Right ventricle myocardium inferior (tissue), 1 donor: ENCODE measurements at regions not wholly inside any gene's neighbourhood (a gene's known extent, or its start where the extent isn't known, plus 50 kb on each side); places are given as distances from the start of the nearest gene placed in this dataset.

Source experiments
- ATAC-seq: fragments of 200-7000 bp; cut with Tn5 transposase; one replicate; pipeline ENCODE4 v1.9.1; 2020; ENCODE audit warnings: mild to moderate bottlenecking, moderate library complexity
- DNase-seq: peaks from one replicate; pipeline ENCODE4 v3.0.0; 2021; ENCODE audit errors: missing footprints
- intact Hi-C: fragments of 100-400 bp; cut with DNase I; formaldehyde crosslinking; loops from one replicate; pipeline ENCODE4 v1.11.0; 2022
- donor health status: DM: no; HTN: yes; CAD: no; lungs with severe emphysema.

DNA sequence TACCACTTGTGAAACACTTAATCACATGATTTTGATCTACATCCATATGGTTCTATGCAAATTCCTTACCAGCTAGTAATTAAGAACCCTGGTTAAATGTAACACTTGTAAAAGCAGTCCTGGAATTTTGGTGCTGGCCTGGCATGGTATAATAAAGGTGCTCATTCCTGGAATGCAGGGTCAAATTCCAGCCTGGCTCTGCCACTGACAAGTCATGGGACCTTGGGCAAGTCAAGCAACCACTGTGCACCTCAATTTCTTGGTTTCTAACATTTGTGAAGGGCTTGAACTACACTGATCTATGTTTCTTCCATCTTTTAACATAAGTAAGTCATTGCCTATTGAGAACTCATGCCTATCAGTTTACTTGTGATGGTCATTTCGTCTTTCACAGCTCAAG lies 91.9 kb upstream of the PIK3CG start:
- intact Hi-C loops = no loop called here
- no peak for DNase-seq
- no peak for ATAC-seq

DNA sequence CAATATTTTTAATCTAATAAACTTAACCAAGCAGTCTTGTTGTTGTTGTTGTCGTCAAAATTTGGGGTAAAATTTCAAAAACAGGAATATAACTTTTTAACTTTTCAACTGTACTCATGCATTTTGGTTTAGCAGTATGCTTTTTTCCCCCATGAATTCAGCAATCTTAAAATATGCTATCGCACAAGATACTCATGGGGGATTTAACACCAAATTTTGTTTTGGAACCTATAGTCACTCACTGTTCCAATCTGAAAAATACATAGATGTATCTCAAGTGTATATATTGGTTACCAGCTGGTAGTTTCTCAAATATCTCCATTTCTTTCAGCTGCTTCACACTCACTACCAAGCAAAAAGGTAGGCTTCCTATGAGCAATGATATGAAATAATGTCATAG lies 91.4 kb upstream of the PIK3CG start:
- DNase-seq = no peak
- intact Hi-C loops = no loop called here
- no peak for ATAC-seq

DNA sequence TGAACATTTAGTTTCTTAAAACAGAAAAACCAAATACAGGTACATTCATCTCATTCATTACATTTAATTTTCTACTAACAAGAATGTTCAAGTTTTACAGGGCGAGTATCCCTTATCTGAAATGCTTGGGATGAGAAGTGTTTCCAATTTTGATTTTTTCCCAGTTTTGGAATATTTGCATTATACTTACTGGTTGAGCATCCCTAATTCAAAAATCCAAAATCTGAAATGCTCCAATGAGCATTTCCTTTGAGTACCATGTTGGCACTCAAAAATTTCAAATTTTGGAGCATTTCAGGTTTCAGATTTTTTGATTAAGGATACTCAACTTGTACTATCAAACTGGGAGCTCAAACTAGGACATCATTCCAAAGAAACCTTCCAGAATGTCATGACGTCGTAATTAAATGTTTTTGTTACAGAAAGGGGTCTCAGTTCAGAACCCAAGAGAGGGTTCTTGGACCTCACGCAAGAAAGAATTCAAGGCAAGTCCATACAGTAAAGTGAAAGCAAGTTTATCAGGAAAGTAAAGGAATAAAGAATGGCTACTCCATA lies 90.8 kb upstream of the PIK3CG start:
- intact Hi-C loops = no loop called here
- DNase-seq (no peak), ATAC-seq (no peak)

DNA sequence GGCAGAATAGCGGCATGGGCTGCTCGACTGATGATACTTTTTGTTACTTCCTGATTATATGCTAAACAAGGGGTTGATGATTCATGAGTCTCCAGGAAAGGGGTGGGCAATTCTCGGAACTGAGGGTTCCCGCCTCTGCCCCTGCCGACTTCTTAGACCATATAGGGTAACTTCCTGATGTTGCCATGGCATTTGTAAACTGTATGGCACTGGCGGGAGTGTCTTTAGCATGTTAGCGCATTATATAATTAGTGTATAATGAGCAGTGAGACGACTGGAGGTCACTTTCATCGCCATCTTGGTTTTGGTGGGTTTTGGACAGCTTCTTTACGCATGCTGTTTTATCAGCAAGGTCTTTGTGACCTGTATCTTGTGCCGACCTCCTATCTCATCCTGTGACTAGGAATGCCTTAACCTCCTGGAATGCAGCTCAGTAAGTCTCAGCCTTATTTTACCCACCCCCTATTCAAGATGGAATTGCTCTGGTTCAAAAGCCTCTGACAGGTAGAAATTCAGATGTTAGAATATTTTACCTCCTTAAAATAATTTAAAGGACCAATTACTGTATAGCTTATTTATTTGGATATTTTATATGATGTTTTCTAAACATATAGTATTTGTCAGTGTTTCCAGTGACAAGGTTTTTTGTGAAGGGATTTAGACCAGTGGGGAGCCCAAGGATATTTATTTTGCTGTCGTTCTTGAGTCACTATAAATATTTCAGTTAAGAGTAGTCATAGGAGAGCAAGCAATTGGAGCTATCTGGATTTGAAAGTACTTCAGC lies 90.1 kb upstream of the PIK3CG start:
- no peak for ATAC-seq
- intact Hi-C loops = no loop called here
- DNase-seq = no peak

DNA sequence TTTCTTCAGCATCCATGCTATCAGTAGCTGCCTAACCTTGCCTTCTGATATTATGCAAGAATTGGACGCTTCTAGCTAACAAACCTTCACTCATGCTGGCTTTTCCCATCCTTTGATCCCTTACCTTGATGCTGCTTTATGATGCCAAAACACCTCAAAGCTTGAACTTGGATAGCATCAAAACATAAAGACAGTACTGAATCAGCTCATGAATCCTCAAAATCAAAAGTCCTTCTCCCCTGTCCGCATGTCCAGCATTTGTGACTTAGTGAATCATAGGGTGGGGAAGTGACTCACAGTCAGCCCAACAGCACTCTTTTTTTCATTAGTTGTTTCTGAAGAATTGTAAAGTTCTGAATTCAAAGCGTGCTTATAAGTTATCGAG lies 89.5 kb upstream of the PIK3CG start:
- ATAC-seq = no peak
- DNase-seq = no peak
- intact Hi-C loops = no loop called here

DNA sequence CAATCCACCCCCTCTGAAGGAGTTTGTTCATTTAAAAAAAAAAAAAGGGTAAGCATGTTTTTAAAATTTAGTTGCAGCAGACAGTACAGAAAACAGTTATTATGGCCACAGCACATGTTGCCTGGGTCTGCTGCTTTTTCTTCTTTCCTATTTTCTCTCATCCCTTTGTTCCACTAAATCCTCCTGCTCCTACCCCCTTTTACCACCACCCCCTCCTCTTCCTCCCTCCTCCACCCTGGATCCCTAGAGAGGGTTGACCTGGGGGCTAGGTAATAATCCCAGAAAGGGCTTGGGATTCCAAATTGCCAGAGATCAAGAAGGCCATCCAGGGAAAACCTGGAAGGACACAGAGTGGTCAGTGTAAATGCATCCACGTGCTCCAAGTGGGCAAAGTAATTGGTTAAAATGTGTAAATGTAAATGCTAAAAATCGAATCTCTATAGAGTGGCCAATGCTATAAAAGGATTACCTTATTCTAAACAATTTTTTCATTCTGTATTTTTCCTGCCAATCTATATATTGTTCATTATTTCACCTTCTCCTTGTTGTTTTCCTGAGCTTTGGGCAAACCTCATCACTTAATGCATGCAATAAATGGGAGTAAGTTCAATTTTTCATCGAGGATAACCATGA lies 89.0 kb upstream of the PIK3CG start:
- ATAC-seq = no peak
- intact Hi-C loops = no loop called here
- no peak for DNase-seq

DNA sequence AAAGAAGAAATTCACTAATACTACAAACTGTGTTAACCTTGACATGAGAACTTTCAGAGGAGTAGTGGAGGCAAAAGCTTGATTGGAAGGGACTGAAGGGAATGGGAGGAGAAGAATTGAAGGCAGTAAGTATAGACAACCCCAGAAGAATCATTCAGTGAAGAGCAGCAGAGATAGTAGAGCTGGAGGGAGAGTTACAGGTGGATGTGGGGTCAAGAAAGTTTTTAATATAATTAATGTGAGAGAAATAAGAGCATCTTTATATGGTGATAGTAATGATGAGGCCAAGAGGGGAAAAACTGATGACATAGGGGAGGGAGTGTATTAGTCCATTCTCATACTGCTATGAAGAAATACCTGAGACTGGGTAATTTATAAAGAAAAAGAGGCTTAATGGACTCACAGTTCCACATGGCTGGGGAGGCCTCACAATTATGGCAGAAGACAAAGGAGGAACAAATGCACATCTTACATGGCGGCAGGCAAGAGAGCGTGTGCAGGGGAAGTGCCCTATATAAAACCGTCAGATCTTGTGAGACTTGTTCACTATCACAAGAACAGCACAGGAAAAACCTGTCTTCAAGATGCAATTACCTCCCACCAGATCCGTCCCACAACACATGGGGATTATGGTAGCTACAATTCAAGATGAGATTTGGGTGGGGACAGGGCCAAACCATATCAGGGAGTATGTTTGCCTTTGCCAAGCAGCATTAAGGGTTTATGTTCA lies 88.3 kb upstream of the PIK3CG start:
- DNase-seq = no peak
- intact Hi-C loops = no loop called here
- ATAC-seq = no peak

DNA sequence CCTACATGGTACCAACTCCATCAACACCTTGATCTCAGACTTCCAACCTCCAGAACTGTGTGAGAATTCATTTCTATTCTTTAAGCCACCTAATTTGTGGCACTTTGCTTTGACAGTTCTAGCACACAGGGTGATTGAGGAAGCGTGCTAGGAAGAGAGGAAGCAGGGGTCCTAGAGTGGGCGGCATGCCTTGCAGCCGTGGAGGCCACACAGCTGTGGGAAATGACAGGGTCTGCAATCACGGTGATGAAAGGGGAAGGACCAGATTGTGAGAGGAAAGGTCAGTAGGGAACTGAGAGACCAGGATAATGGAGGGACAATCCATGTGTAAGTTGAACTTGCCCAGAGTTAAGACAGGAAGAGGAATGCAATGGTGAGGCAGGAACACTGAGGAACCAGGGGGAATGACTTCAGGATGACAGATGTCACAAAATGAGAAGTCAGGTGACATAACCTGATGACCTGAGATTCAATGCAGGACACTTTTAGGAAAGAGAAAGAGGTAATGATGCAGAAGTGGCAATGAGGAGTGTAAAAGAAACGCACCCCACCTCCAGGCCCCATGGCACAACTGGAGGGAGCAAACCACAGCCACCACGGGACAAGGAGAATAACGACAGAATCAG lies 87.3 kb upstream of the PIK3CG start:
- DNase-seq (no peak), ATAC-seq (no peak)
- intact Hi-C loops = no loop called here

DNA sequence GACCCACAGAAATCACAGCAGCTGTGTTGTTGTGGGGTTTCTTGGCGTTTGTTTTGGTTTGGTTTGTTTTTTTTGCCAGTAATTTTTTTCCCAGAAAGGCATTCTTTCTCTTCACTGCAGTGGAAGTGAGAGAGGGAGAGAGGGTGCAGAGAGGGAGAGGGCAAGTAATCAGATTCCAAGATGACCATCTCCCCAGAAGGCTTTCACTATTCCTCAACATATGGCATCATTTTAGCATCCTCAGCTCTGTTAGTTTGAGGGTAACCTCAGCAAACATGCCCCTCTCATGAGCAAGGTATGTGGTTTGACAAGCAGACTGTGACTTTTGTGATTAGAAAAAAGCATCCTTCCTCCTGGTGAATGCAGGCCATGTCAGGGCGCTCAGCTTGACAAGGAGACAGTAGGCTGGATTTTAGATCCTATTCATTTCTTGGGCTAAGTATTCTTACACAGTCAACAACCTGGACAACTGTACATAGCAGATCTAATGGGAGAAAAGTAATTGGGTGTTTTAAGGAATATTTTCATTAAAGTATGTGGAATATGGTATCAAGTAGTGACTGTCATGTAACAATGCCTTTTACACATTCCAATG lies 86.3 kb upstream of the PIK3CG start:
- DNase-seq (no peak), ATAC-seq (no peak)
- intact Hi-C loops = no loop called here

DNA sequence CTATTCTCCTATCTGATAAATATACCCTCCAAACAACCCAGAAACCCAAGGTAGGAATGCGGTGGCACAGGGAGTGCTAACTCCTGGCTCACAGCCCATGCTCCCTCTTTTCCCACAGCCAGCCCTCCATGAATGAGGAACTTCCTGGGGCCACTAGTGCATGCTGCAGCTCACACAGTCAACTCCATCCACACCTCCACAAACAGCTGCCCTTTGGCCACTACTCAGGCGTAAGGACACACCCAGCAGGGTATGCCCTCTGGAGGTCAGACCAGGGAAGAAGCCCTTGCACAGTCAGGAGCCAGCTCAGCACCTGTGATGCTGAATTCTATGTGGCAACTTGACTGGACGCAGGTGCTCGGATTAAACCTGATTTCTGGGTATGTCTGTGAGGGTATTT lies 85.2 kb upstream of the PIK3CG start:
- no peak for ATAC-seq
- DNase-seq = no peak
- intact Hi-C loops = no loop called here

DNA sequence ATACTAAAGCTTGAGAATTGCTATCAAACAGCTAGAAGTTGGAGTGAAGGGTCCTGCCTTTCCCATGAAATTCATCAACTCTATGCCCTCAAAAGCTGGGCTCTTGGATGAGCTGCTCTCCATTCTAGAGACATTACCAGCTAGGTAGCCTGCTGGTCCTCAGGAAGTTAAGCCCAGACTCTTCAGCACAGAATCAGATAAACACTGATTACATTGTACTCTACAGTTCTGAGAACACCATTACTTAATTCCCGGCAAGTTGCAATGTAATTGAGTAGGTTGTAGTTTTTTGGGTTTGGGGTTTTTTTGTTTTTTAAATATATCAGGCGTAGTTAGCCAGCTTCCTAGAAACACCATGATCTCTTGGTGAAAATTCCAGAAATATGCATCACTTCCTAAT lies 84.1 kb upstream of the PIK3CG start:
- DNase-seq (no peak), ATAC-seq (no peak)
- intact Hi-C loops = no loop called here

DNA sequence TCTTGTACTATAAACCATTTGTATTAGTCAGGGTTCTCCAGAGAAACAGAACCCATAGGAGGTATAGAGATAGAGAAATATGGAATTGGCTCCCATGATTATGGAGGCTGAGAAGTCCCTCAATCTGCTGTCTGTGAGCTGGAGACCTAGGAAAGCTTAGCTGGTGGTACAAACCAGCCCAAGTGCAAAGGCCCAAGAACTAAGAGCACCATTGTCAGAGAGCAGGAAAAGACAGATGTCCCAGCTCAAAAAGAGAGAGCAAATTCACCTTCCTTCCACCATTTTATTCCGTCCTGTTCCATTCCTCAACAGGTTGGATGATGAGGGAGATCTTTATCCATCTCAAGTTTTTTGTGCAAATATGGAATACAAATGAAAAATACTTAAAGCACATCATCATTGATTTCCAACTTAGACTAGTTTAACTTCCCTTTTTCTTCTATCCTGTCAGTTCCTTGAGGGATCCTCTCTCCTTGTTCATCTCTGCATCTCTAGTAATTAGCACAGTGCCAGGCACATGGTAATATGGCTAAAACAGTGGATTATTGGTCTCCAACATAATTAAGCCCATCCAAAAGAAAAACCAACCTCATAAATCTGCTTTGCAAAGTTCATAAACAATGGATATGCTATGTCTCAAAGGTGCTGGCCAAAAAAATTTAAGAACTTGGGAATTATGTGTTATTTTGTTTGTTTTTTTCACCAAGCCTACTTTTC lies 83.1 kb upstream of the PIK3CG start:
- intact Hi-C loops = no loop called here

DNA sequence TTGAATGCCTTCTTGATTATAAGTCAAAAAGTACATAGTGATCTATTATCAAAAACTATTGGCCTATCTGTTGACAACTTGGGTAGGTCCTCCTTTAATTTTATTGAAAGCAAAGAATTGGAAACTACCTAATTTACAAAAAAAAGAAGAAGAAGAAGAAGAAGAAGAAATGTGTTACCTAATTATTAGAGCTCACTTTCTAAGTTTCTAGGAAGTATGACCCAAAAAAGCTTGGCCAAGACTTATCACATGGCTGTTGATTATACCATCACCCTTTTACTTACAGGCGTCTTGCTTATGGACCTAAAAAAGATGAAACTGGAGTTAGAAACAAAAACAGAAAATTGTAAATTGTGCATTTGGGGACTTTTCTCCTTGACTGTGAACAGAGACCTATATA lies 81.8 kb upstream of the PIK3CG start:
- DNase-seq (no peak), ATAC-seq (no peak)
- intact Hi-C loops = no loop called here

More for the DNA sequence above, 83.1 kb upstream of the PIK3CG start:
- ATAC-seq = no peak
- no peak for DNase-seq

DNA sequence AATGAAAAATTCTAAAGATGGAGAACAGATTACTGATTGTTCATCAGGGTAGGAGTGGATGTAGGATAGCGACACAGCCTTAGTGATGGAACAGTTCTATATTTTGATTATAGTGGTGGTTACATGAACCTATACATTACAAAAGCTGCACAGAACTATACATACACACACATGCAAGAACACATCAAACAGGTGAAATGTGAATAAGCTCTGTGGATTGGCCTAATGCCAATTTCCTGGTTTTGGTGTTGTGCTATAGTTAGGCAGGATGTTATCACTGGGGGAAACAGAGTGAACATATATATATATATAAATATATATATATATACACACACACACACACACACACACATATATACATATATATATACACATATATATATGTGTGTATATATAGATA lies 76.4 kb upstream of the PIK3CG start:
- no peak for ATAC-seq
- no peak for DNase-seq
- intact Hi-C loops = no loop called here

DNA sequence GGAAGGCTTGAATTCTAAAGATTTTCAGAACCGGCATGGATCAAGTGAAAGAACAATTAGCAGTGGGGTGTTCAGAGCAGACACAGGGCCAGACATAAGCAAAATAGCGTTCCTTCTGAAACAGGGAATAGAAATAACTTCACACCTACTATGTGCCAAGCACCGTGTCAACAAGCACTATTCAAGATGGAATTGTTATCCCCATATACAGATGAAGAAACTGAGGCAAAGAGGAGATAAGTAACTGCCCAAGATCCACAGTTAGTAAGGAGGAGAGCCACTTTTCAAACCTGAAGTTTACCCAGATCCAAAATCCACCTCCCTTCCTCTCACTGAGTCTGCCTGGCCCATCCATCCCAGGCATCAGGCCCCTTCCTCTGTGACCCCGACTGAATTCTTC lies 73.6 kb upstream of the PIK3CG start:
- DNase-seq (no peak), ATAC-seq (no peak)
- intact Hi-C loops = no loop called here

DNA sequence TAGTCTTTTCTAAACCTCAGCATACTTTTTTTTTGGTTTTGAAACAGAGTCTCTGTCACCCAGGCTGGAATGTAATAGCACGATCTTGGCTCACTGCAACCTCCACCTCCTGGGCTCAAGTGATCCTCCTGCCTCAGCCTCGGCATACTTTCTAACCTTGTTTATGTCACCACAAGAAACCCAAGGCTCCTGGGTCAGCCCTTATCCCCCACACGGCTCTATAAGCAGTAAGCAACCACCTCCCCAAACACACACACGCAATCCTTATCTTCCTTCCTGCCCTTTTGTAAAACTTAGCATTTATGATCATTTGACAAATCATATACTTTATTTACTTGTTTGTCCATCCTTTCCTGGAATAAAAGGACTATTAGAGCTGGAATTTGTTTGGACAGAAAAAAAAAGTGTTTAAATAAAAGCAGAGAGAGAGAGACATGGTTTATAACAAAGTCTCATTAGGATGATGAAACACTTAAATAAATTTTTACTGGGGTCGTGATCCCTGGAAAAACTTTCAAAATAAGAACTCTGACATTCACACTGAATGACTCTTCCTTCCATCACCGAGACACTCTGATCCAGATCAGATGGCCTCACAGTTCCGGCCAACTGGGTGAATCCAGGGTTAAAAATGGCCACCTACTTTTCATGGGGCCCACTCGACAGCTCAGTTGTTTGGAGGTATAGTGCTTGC lies 72.7 kb upstream of the PIK3CG start:
- intact Hi-C loops = no loop called here

DNA sequence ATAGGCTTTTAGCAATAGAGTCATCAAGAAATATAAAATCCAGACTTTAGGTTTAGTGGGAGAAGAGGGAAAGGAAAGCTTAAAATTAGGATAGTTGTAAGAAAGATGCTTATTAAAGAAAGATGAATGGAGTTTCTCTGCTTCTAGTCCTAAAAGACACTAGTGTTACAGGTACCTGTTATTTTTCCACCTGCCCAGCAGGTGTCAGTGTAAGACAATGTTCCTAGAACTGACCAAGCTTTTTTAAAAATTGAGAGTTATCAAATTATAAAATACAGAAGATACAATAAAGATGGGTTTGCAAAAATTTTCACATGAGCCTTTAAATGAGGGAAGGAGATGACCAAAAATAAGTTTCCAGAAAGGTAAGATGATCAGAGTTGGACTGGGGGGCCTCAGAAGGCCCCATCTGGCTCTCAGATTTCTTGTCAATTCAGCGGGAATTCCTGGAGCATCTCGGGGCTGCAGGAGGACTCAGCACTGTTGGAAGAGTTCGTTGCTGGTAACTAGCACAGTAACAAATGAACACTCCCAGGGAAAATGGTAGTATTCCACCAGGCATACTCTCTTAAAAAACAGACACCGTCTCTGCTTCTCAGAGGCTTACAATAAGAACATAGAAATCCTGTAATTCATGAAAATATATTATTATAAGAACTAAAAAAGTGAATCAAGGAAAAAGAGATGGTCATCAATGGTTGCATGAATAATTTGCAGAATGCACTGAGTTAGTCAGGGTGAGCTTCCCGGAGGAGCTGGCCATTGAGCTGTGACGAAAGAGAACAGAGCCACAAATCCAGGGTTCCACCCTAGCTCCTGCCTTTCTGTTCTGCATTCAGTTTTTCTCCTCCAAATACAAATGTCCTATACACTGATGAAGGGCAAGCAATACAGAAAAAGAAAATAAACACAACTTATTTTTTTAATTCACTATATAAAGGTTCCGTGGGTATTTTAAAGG lies 71.8 kb upstream of the PIK3CG start:
- ATAC-seq = no peak
- intact Hi-C loops = loop anchor here (1.0 kb wide), 1 partner anchor 154 kb away; no protein-coding TSS in a partner anchor
- no peak for DNase-seq

More for the DNA sequence above, 72.7 kb upstream of the PIK3CG start:
- DNase-seq = no peak
- no peak for ATAC-seq
